GM19467 (cell line): ENCODE measurements at regions not wholly inside any gene's neighbourhood (a gene's known extent, or its start where the extent isn't known, plus 50 kb on each side); places are given as distances from the start of the nearest gene placed in this dataset.

Experiments used
- ATAC-seq: cut with Tn5 transposase; IDR thresholded peaks from one replicate; pipeline ENCODE4 v1.9.1; 2021; ENCODE audit warnings: mild to moderate bottlenecking, moderate library complexity; ENCODE audit not compliant: unreplicated experiment

DNA sequence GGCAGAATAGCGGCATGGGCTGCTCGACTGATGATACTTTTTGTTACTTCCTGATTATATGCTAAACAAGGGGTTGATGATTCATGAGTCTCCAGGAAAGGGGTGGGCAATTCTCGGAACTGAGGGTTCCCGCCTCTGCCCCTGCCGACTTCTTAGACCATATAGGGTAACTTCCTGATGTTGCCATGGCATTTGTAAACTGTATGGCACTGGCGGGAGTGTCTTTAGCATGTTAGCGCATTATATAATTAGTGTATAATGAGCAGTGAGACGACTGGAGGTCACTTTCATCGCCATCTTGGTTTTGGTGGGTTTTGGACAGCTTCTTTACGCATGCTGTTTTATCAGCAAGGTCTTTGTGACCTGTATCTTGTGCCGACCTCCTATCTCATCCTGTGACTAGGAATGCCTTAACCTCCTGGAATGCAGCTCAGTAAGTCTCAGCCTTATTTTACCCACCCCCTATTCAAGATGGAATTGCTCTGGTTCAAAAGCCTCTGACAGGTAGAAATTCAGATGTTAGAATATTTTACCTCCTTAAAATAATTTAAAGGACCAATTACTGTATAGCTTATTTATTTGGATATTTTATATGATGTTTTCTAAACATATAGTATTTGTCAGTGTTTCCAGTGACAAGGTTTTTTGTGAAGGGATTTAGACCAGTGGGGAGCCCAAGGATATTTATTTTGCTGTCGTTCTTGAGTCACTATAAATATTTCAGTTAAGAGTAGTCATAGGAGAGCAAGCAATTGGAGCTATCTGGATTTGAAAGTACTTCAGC is 90.1 kb upstream of the PIK3CG start:
- no peak for ATAC-seq

DNA sequence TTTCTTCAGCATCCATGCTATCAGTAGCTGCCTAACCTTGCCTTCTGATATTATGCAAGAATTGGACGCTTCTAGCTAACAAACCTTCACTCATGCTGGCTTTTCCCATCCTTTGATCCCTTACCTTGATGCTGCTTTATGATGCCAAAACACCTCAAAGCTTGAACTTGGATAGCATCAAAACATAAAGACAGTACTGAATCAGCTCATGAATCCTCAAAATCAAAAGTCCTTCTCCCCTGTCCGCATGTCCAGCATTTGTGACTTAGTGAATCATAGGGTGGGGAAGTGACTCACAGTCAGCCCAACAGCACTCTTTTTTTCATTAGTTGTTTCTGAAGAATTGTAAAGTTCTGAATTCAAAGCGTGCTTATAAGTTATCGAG is 89.5 kb upstream of the PIK3CG start:
- no peak for ATAC-seq

DNA sequence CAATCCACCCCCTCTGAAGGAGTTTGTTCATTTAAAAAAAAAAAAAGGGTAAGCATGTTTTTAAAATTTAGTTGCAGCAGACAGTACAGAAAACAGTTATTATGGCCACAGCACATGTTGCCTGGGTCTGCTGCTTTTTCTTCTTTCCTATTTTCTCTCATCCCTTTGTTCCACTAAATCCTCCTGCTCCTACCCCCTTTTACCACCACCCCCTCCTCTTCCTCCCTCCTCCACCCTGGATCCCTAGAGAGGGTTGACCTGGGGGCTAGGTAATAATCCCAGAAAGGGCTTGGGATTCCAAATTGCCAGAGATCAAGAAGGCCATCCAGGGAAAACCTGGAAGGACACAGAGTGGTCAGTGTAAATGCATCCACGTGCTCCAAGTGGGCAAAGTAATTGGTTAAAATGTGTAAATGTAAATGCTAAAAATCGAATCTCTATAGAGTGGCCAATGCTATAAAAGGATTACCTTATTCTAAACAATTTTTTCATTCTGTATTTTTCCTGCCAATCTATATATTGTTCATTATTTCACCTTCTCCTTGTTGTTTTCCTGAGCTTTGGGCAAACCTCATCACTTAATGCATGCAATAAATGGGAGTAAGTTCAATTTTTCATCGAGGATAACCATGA is 89.0 kb upstream of the PIK3CG start:
- no peak for ATAC-seq

GRCh38 chr7:106776618-106777347 is 88.3 kb upstream of the PIK3CG start:
- no peak for ATAC-seq

- no peak for ATAC-seq
These were observed 87.3 kb upstream of the PIK3CG start for GRCh38 chr7:106777674-106778299.

DNA sequence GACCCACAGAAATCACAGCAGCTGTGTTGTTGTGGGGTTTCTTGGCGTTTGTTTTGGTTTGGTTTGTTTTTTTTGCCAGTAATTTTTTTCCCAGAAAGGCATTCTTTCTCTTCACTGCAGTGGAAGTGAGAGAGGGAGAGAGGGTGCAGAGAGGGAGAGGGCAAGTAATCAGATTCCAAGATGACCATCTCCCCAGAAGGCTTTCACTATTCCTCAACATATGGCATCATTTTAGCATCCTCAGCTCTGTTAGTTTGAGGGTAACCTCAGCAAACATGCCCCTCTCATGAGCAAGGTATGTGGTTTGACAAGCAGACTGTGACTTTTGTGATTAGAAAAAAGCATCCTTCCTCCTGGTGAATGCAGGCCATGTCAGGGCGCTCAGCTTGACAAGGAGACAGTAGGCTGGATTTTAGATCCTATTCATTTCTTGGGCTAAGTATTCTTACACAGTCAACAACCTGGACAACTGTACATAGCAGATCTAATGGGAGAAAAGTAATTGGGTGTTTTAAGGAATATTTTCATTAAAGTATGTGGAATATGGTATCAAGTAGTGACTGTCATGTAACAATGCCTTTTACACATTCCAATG is 86.3 kb upstream of the PIK3CG start:
- ATAC-seq, result no peak

GRCh38 chr7:106779877-106780276 is 85.2 kb upstream of the PIK3CG start:
- no peak for ATAC-seq

DNA sequence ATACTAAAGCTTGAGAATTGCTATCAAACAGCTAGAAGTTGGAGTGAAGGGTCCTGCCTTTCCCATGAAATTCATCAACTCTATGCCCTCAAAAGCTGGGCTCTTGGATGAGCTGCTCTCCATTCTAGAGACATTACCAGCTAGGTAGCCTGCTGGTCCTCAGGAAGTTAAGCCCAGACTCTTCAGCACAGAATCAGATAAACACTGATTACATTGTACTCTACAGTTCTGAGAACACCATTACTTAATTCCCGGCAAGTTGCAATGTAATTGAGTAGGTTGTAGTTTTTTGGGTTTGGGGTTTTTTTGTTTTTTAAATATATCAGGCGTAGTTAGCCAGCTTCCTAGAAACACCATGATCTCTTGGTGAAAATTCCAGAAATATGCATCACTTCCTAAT is 84.1 kb upstream of the PIK3CG start:
- no peak for ATAC-seq

- no peak for ATAC-seq
These were observed 83.1 kb upstream of the PIK3CG start for GRCh38 chr7:106781828-106782544.

- ATAC-seq, result no peak
These were observed 81.8 kb upstream of the PIK3CG start for GRCh38 chr7:106783286-106783685.

GRCh38 chr7:106788637-106789036 is 76.4 kb upstream of the PIK3CG start:
- ATAC-seq, result no peak

- no peak for ATAC-seq
These were observed 73.6 kb upstream of the PIK3CG start for GRCh38 chr7:106791526-106791925.

DNA sequence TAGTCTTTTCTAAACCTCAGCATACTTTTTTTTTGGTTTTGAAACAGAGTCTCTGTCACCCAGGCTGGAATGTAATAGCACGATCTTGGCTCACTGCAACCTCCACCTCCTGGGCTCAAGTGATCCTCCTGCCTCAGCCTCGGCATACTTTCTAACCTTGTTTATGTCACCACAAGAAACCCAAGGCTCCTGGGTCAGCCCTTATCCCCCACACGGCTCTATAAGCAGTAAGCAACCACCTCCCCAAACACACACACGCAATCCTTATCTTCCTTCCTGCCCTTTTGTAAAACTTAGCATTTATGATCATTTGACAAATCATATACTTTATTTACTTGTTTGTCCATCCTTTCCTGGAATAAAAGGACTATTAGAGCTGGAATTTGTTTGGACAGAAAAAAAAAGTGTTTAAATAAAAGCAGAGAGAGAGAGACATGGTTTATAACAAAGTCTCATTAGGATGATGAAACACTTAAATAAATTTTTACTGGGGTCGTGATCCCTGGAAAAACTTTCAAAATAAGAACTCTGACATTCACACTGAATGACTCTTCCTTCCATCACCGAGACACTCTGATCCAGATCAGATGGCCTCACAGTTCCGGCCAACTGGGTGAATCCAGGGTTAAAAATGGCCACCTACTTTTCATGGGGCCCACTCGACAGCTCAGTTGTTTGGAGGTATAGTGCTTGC is 72.7 kb upstream of the PIK3CG start:
- ATAC-seq, result no peak

DNA sequence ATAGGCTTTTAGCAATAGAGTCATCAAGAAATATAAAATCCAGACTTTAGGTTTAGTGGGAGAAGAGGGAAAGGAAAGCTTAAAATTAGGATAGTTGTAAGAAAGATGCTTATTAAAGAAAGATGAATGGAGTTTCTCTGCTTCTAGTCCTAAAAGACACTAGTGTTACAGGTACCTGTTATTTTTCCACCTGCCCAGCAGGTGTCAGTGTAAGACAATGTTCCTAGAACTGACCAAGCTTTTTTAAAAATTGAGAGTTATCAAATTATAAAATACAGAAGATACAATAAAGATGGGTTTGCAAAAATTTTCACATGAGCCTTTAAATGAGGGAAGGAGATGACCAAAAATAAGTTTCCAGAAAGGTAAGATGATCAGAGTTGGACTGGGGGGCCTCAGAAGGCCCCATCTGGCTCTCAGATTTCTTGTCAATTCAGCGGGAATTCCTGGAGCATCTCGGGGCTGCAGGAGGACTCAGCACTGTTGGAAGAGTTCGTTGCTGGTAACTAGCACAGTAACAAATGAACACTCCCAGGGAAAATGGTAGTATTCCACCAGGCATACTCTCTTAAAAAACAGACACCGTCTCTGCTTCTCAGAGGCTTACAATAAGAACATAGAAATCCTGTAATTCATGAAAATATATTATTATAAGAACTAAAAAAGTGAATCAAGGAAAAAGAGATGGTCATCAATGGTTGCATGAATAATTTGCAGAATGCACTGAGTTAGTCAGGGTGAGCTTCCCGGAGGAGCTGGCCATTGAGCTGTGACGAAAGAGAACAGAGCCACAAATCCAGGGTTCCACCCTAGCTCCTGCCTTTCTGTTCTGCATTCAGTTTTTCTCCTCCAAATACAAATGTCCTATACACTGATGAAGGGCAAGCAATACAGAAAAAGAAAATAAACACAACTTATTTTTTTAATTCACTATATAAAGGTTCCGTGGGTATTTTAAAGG is 71.8 kb upstream of the PIK3CG start:
- no peak for ATAC-seq

DNA sequence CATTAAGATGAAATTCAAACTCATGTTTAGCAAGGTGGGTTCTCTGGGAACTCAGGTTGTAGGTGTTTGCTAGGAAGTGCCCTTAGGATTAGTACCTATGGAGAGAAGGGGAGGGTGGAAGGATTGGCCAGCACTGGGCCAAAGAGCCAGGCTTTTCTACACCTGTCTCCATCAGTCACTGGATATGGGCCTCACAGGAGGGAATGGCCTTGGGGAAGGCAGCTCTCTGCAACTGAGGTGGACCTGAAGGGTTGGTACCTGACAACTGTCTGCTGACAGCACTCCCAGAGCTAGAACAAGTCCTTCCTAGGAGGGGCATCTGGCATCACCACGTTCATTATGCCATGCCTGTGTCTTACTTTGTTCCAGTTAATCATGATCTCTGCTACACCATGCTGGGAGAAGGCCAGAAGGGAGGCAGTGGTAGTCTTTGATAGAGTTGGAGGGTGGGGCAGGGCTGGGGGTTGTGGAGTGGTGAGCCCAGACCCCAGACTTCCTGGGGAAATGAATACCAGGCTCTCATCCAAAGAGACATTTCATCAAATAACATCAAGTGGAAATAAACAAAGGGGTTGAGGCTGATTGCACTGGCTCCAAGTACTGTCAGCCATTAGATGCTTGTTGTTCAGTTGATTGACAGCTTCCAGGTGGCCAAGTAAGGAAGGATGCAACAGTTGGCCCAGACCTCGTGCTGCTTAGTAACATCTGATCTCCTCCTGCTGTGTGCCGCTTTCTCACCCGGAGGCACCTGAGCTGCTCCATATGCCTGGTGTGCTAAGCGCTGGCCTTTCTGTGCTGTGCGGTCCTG is 70.6 kb upstream of the PIK3CG start:
- no peak for ATAC-seq

- ATAC-seq, result no peak
These were observed 69.8 kb upstream of the PIK3CG start for GRCh38 chr7:106795084-106795876.

- no peak for ATAC-seq
These were observed 69.2 kb upstream of the PIK3CG start for GRCh38 chr7:106795877-106796231.
